Gastroesophageal sphincter (tissue), 3 donors: ENCODE measurements at regions not wholly inside any gene's neighbourhood (a gene's known extent, or its start where the extent isn't known, plus 50 kb on each side); places are given as distances from the start of the nearest gene placed in this dataset.
A peak's percentile ranks its signal among the peaks of the same experiment; 100 is the strongest.

Experiments
- CTCF ChIP-seq, 4 experiments: fragments of 200-600 bp in 2 of 4; fragments of 450-650 bp in 2 of 4; sonication (generic) in 1 of 4; IDR thresholded peaks; one replicate each; pipeline ENCODE4 v1.5.1; 2017 to 2019; ENCODE audit warnings: antibody characterized with exemption in 4 of 4, mild to moderate bottlenecking in 2 of 4, moderate library complexity in 2 of 4
- POLR2AphosphoS5 ChIP-seq: sonication (generic); formaldehyde crosslinking; IDR thresholded peaks from one replicate; pipeline ENCODE4 v1.6.1; 2017; ENCODE audit warnings: antibody characterized with exemption

DNA sequence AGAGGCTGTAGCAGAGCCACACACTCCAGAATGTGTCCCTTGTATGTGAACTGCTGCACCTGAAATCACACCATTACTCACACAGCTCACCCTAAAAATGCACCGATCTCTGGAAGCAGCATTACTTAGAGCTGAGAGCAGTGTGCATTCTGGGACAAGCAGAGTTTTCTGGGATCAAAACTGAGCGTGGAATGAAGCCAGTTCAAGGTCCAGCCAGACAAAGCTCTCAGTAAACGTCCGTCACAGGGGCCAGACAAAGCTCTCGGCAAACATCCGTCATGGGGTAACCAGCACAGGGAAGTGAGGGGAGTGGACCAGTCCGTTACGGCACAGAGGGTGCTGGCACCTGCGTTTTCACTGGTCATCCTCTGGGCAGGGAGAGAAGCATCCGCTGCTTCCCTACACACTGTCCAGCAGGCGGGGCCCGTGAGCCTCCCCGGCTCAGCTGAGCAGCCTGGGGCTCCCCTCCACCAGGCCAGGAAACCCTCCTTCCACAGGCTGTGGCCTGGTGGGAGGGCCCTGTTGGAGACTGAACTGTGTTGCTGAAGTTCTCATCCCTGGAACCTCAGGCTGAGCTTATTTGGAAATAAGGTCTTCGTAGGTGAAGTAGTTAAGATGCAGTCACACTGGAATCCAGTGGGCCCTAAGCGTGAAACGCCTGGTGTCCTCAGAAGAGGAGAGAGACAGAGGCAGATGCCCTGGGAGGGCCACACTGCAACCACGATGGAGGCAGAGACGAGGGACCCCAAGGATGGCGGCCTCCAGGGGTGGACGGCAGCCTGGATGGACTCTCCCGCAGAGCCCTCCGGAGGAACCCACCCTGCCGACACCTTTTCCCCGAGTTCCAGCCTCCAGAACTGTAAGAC, 883.9 kb downstream of the BRD1 start:
- TF ChIP-seq CTCF (IDR thresholded peaks at IDR 0.05) (peak in 1 of 4 experiments; percentile 14), POLR2AphosphoS5 (no peak)
